Naive thymus-derived CD4-positive, alpha-beta T cell (primary cell): ENCODE measurements at regions not wholly inside any gene's neighbourhood (a gene's known extent, or its start where the extent isn't known, plus 50 kb on each side); places are given as distances from the start of the nearest gene placed in this dataset.

Experiments used
- ATAC-seq: fragments of 150-1000 bp; cut with Tn5 transposase; 2 replicates; pipeline ENCODE4 v1.10.0; 2021; ENCODE audit warnings: mild to moderate bottlenecking, moderate library complexity
- CTCF ChIA-PET: fragments of 350-600 bp; sonication (Branson Sonifier 250); formaldehyde crosslinking; loops from one replicate; lab custom pipeline; 2021; ENCODE audit warnings: antibody characterized with exemption; lab: Charles Lee
- POLR2A ChIA-PET: fragments of 350-600 bp; sonication (Branson Sonifier 250); formaldehyde crosslinking; loops from one replicate; lab custom pipeline; 2021; ENCODE audit warnings: antibody characterized with exemption, inconsistent platforms; lab: Charles Lee
- DNase-seq, 9 donors: peaks; one replicate each; pipeline versions ENCODE4 v3.0.0 to v3.0.0-alpha.2; 2020 to 2022; ENCODE audit warnings: mixed read lengths in 1 of 9
- H3K27ac ChIP-seq: one replicate; pipeline ENCODE4 v1.7.0; 2013; ENCODE audit warnings: mild to moderate bottlenecking, low read depth, low read length, moderate library complexity
- H3K27me3 ChIP-seq, 2 donors: one replicate each; pipeline ENCODE4 v1.7.0; 2013; ENCODE audit warnings: low read length in 2 of 2, mild to moderate bottlenecking in 2 of 2, moderate library complexity in 2 of 2; ENCODE audit not compliant: control insufficient read depth in 2 of 2, insufficient read depth in 2 of 2
- H3K36me3 ChIP-seq, 3 experiments: 1 replicate in 2 of 3; 2 replicates in 1 of 3; pipeline ENCODE4 v1.7.0; 2013; ENCODE audit warnings: low read length in 3 of 3, mild to moderate bottlenecking in 3 of 3, moderate library complexity in 1 of 3; ENCODE audit not compliant: insufficient read depth in 3 of 3, control insufficient read depth in 2 of 3
- H3K4me1 ChIP-seq, 2 donors: one replicate each; pipeline ENCODE4 v1.7.0; 2013; ENCODE audit warnings: low read length in 2 of 2, mild to moderate bottlenecking in 2 of 2, moderate library complexity in 1 of 2; ENCODE audit not compliant: control insufficient read depth in 2 of 2, insufficient read depth in 2 of 2
- H3K4me3 ChIP-seq: 2 replicates; pipeline ENCODE4 v1.7.0; 2013; ENCODE audit warnings: mild to moderate bottlenecking, low read length
- H3K9me3 ChIP-seq, 3 experiments: 1 replicate in 2 of 3; 2 replicates in 1 of 3; pipeline ENCODE4 v1.7.0; 2013; ENCODE audit warnings: low read length in 3 of 3; ENCODE audit not compliant: control insufficient read depth in 2 of 3
- H3K27ac Mint-ChIP-seq, 9 donors: one replicate each; pipeline ENCODE4 v1.8.0; 2020 to 2022; ENCODE audit warnings: mixed read lengths in 9 of 9, mild to moderate bottlenecking in 8 of 9, moderate library complexity in 5 of 9, inconsistent platforms in 2 of 9
- H3K27me3 Mint-ChIP-seq, 5 donors: one replicate each; pipeline ENCODE4 v1.8.0; 2021 to 2022; ENCODE audit warnings: mixed read lengths in 5 of 5, mild to moderate bottlenecking in 1 of 5
- H3K36me3 Mint-ChIP-seq, 5 donors: one replicate each; pipeline ENCODE4 v1.8.0; 2020 to 2022; ENCODE audit warnings: mixed read lengths in 5 of 5, mild to moderate bottlenecking in 3 of 5, inconsistent platforms in 1 of 5
- H3K4me1 Mint-ChIP-seq, 7 donors: one replicate each; pipeline ENCODE4 v1.8.0; 2020 to 2022; ENCODE audit warnings: mixed read lengths in 7 of 7, mild to moderate bottlenecking in 3 of 7, inconsistent platforms in 1 of 7
- H3K4me3 Mint-ChIP-seq, 10 donors: one replicate each; pipeline ENCODE4 v1.8.0; 2020 to 2022; ENCODE audit warnings: mild to moderate bottlenecking in 10 of 10, mixed read lengths in 10 of 10, moderate library complexity in 6 of 10, inconsistent platforms in 2 of 10
- H3K9me3 Mint-ChIP-seq, 11 donors: one replicate each; pipeline ENCODE4 v1.8.0; 2020 to 2022; ENCODE audit warnings: mixed read lengths in 11 of 11, mild to moderate bottlenecking in 4 of 11, inconsistent platforms in 1 of 11, moderate library complexity in 1 of 11
- intact Hi-C, 2 donors: fragments of 100-400 bp; cut with micrococcal nuclease; formaldehyde crosslinking; loops; one replicate each; pipeline ENCODE4 v1.15.1; 2023

DNA sequence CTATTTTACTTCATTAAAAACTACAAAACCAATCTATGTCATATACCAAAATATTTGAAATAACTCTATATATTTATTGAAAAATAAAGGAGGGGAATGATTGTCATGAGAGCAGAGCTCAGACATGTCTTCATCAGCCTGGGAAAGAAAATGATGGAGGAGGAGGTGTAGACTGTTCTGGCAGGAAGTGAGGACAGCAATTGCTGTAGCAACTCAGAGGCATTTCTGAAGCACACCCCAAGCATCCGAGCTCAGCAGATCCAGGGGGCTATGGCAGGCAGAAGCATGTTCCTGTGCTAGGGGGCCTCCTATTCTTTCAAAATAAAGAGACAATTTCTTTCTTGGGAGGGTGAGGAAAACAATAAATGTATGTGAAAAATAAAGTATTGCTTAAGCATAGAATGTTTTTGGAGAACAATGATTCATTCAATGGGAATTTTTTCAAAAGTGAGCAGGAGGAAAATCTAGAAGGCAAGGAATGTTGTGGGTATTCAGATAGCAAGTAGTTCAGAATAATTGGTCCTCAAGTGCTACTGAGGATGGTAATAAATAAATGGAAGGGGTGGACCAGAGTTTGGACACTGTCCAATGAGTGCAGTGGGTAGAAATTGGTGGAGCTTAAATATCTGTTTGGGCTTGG lies 383.4 kb downstream of the CDH11 start:
- H3K27me3 ChIP-seq: no peaks in the 10 kb centered on the region
- no peak overlapping the region for H3K27ac Mint-ChIP-seq
- no peak for ATAC-seq
- H3K36me3 ChIP-seq: no peaks in the 10 kb centered on the region
- H3K27me3 Mint-ChIP-seq: no peaks in the 10 kb centered on the region
- POLR2A ChIA-PET: no interaction called here
- H3K4me1 ChIP-seq: no peaks in the 10 kb centered on the region
- H3K36me3 Mint-ChIP-seq: no peaks in the 10 kb centered on the region
- no peak for DNase-seq
- intact Hi-C loops: no loop called here
- CTCF ChIA-PET: no interaction called here
- no peak overlapping the region for H3K4me3 Mint-ChIP-seq
- H3K4me3 ChIP-seq: no peak overlapping the region
- H3K4me1 Mint-ChIP-seq: no peaks in the 10 kb centered on the region
- no peak overlapping the region for H3K27ac ChIP-seq
- H3K9me3 Mint-ChIP-seq: peaks cover 5 to 32% (median 8%) of the 10 kb centered on the region in 11 donors
- H3K9me3 ChIP-seq: no peaks in the 10 kb centered on the region

DNA sequence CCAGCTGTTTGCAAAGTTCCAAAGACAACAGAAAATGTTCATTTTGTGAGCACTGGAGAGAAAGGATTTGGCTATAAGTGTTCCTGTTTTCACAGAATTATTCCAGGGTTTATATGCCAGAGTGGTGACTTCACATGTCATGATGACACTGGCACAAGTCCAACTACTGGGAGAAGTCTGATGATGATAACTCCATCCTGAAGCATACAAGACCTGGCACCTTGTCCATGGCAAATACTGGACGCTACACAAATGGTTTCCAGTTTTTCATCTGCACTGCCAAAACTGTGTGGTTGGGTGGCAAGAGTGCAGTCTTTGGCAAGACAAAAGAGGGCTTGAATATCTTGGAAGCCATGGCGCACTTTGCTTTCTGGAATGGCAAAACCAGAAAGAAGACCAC lies 385.0 kb downstream of the CDH11 start:
- H3K36me3 Mint-ChIP-seq: no peaks in the 10 kb centered on the region
- Histone ChIP-seq H3K4me3 (no peak overlapping the region), H3K9me3 (no peaks in the 10 kb centered on the region), H3K36me3 (no peaks in the 10 kb centered on the region), H3K27ac (no peak overlapping the region), H3K4me1 (no peaks in the 10 kb centered on the region), H3K27me3 (no peaks in the 10 kb centered on the region)
- ChIA-PET CTCF (no interaction called here), POLR2A (no interaction called here)
- H3K9me3 Mint-ChIP-seq: peaks cover 3 to 47% (median 8%) of the 10 kb centered on the region in 11 donors
- DNase-seq (no peak), ATAC-seq (no peak)
- H3K4me3 Mint-ChIP-seq: no peak overlapping the region
- H3K4me1 Mint-ChIP-seq: no peaks in the 10 kb centered on the region
- H3K27me3 Mint-ChIP-seq: no peaks in the 10 kb centered on the region
- intact Hi-C loops: no loop called here
- no peak overlapping the region for H3K27ac Mint-ChIP-seq

DNA sequence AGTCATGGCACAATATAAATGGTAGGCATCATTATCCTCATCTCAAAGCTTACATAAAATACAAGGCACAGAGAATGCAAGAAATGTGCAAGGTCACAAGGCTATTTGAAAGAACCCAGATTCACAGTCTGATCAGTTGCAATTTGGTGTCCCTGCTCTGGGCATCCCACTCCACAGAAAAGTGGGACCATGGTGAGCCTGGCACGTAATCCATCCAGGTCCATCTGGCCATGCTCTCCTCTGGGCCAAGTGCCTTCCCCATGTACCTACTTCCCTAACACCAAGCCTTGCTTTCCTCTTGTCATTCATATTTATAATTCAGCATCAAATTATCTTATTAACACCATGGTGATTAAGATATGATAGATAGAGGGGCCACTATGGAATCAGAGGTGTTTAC lies 390.0 kb downstream of the CDH11 start:
- DNase-seq: no peak
- H3K9me3 ChIP-seq: no peaks in the 10 kb centered on the region
- no peak overlapping the region for H3K4me3 Mint-ChIP-seq
- H3K27ac Mint-ChIP-seq: no peak overlapping the region
- H3K36me3 Mint-ChIP-seq: no peaks in the 10 kb centered on the region
- no peaks in the 10 kb centered on the region for H3K4me1 ChIP-seq
- H3K27me3 Mint-ChIP-seq: no peaks in the 10 kb centered on the region
- intact Hi-C loops: no loop called here
- H3K9me3 Mint-ChIP-seq: peaks cover 0 to 41% (median 11%) of the 10 kb centered on the region in 11 donors
- H3K27ac ChIP-seq: no peak overlapping the region
- ChIA-PET CTCF (no interaction called here), POLR2A (no interaction called here)
- no peaks in the 10 kb centered on the region for H3K27me3 ChIP-seq
- H3K4me1 Mint-ChIP-seq: no peaks in the 10 kb centered on the region
- no peak for ATAC-seq
- no peak overlapping the region for H3K4me3 ChIP-seq
- H3K36me3 ChIP-seq: no peaks in the 10 kb centered on the region

DNA sequence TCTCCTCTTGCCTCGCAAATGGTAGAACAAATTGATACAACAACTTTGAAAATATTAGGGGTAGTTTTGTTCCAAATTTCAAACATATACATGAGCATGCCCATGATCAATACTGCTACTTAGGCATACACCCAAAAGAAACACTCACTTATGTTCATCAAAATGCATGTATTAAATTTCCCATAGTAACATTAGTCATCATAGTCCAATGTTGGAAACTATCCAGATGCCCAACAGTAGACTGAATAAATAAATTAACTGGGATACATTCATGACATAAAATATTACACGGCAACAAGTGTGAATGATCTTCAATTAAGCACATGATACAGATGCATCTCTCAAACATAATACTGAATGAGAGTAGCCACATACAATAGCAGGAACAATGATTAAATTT lies 391.6 kb downstream of the CDH11 start:
- ChIA-PET POLR2A (no interaction called here), CTCF (no interaction called here)
- H3K27ac Mint-ChIP-seq: no peak overlapping the region
- H3K9me3 ChIP-seq: no peaks in the 10 kb centered on the region
- ATAC-seq (no peak), DNase-seq (no peak)
- no peaks in the 10 kb centered on the region for H3K36me3 ChIP-seq
- intact Hi-C loops: no loop called here
- no peaks in the 10 kb centered on the region for H3K27me3 ChIP-seq
- H3K27ac ChIP-seq: no peak overlapping the region
- H3K4me3 ChIP-seq: no peak overlapping the region
- no peaks in the 10 kb centered on the region for H3K4me1 Mint-ChIP-seq
- H3K4me1 ChIP-seq: no peaks in the 10 kb centered on the region
- H3K36me3 Mint-ChIP-seq: no peaks in the 10 kb centered on the region
- H3K4me3 Mint-ChIP-seq: no peak overlapping the region
- H3K27me3 Mint-ChIP-seq: no peaks in the 10 kb centered on the region
- H3K9me3 Mint-ChIP-seq: peaks cover 0 to 41% (median 8%) of the 10 kb centered on the region in 11 donors

DNA sequence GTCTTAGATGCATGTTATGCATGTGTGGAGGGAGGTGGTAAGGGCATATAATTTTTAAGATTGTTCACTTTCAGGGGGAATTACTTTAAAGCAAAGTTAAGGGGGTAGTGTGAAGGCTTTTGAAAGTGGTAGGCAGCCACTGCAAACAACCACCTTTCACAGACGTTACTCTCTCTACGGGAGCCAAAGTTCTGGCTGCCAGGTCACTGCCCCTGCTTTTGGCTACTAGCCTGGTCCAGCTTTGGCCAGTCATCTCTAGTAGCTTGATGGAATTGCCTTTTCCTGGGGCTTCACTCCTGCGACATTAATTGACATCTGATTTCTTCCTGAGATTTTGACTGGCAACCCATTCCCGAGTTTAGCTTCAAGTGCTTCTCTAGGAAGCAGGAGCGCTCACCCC lies 397.5 kb downstream of the CDH11 start:
- DNase-seq: no peak
- H3K4me1 Mint-ChIP-seq: no peaks in the 10 kb centered on the region
- Histone ChIP-seq H3K4me3 (no peak overlapping the region), H3K27ac (no peak overlapping the region), H3K4me1 (no peaks in the 10 kb centered on the region), H3K27me3 (no peaks in the 10 kb centered on the region), H3K36me3 (no peaks in the 10 kb centered on the region), H3K9me3 (no peaks in the 10 kb centered on the region)
- ChIA-PET CTCF (no interaction called here), POLR2A (no interaction called here)
- H3K27me3 Mint-ChIP-seq: no peaks in the 10 kb centered on the region
- intact Hi-C loops: no loop called here
- peaks cover 4 to 27% (median 10%) of the 10 kb centered on the region in 11 donors for H3K9me3 Mint-ChIP-seq
- no peak for ATAC-seq
- no peak overlapping the region for H3K27ac Mint-ChIP-seq
- peaks cover 0 to 3% (median 0%) of the 10 kb centered on the region in 5 donors for H3K36me3 Mint-ChIP-seq
- no peak overlapping the region for H3K4me3 Mint-ChIP-seq

DNA sequence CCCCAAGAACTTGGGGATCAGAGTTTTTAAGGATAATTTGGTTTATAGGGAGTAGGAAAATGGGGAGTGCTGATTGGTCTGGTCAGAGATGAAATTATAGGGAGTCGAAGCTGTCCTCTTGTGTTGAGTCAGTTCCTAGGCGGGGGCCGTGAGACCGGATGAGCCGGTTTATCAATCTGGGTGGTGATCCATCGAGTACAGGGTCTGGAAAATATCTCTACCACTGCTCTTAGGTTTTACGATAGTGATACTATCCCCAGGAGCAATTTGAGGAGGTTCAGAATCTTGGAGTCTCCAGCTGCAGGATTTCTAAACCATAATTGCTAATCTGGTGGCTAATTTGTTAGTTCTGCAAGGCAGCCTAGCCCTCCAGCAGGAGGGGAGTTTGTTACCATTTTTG lies 403.4 kb downstream of the CDH11 start:
- ChIA-PET POLR2A (no interaction called here), CTCF (no interaction called here)
- Mint-ChIP-seq H3K9me3 (peaks cover 4 to 29% (median 14%) of the 10 kb centered on the region in 11 donors), H3K36me3 (peaks cover 0 to 3% (median 0%) of the 10 kb centered on the region in 5 donors), H3K4me3 (no peak overlapping the region), H3K4me1 (no peaks in the 10 kb centered on the region), H3K27me3 (no peaks in the 10 kb centered on the region), H3K27ac (no peak overlapping the region)
- intact Hi-C loops: no loop called here
- Histone ChIP-seq H3K4me3 (no peak overlapping the region), H3K27ac (no peak overlapping the region), H3K27me3 (no peaks in the 10 kb centered on the region), H3K9me3 (no peaks in the 10 kb centered on the region), H3K4me1 (no peaks in the 10 kb centered on the region), H3K36me3 (no peaks in the 10 kb centered on the region)
- ATAC-seq (no peak), DNase-seq (no peak)

DNA sequence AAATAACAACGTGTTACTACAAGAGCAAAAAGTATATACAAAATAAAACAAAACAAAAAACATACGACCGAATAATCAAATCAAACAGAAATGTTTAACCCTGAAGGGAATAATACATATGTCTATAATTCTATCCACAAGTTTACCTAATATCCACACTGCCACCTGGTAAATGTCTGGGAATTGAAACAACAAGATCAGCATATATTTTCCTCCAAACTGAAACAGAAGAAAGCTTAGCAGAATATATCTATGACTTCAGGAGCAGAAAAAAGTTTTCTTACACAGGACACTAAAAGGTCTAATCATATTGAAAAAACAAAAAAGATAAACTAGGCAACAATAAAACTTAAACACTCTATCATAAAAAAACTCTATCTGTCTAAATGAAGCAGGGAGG lies 404.0 kb downstream of the CDH11 start:
- CTCF ChIA-PET: no interaction called here
- Histone ChIP-seq H3K27me3 (no peaks in the 10 kb centered on the region), H3K4me1 (no peaks in the 10 kb centered on the region), H3K4me3 (no peak overlapping the region), H3K36me3 (no peaks in the 10 kb centered on the region), H3K9me3 (no peaks in the 10 kb centered on the region), H3K27ac (no peak overlapping the region)
- H3K27ac Mint-ChIP-seq: no peak overlapping the region
- DNase-seq: no peak
- intact Hi-C loops: no loop called here
- no peak for ATAC-seq
- H3K4me1 Mint-ChIP-seq: no peaks in the 10 kb centered on the region
- H3K36me3 Mint-ChIP-seq: peaks cover 0 to 3% (median 0%) of the 10 kb centered on the region in 5 donors
- no peak overlapping the region for H3K4me3 Mint-ChIP-seq
- H3K27me3 Mint-ChIP-seq: no peaks in the 10 kb centered on the region
- peaks cover 4 to 30% (median 13%) of the 10 kb centered on the region in 11 donors for H3K9me3 Mint-ChIP-seq
- POLR2A ChIA-PET: no interaction called here
